ENCODE measurements at regions not wholly inside any gene's neighbourhood (a gene's known extent, or its start where the extent isn't known, plus 50 kb on each side); places are given as distances from the start of the nearest gene placed in this dataset.

- no peaks in the 10 kb centered on the region for H3K27me3 Mint-ChIP-seq (ENCODE audit: insufficient read depth, low read depth, poor library complexity)
- H3K4me3 Mint-ChIP-seq: no peak overlapping the region
- H3K79me2 ChIP-seq (replicated peaks; ENCODE audit: insufficient read depth): no peaks in the 10 kb centered on the region
- H2AFZ ChIP-seq: 0 out of 2 replicates have a peak overlapping the region, but pooled peaks have one; percentile 10
- H3K4me2 ChIP-seq: no peak overlapping the region
- no peaks in the 10 kb centered on the region for H3K4me1 Mint-ChIP-seq
- no peaks in the 10 kb centered on the region for H4K20me1 ChIP-seq (replicated peaks; ENCODE audit: insufficient read depth)
- no peak for ATAC-seq
- no peaks in the 10 kb centered on the region for H3K4me1 ChIP-seq (ENCODE audit: insufficient read depth)
- no peak overlapping the region for H3K27ac ChIP-seq (ENCODE audit: low read depth)
- no peaks in the 10 kb centered on the region for H3K36me3 Mint-ChIP-seq (ENCODE audit: low read depth)
- TF ChIP-seq STAT1 (IDR thresholded peaks at IDR 0.05; ENCODE audit: unreplicated experiment) (no peak), CREB1 (CRISPR knock-in tag; IDR thresholded peaks at IDR 0.05; ENCODE audit: low read depth) (no peak), ETS1 (IDR thresholded peaks at IDR 0.05) (no peak), EZH2 (IDR thresholded peaks at IDR 0.05; ENCODE audit: low read depth, unreplicated experiment) (no peak), ZNF114 (CRISPR knock-in tag; IDR thresholded peaks at IDR 0.05) (no peak), NANOG (IDR thresholded peaks at IDR 0.05; ENCODE audit: borderline replicate concordance) (no peak), ZNF462 (CRISPR knock-in tag; IDR thresholded peaks at IDR 0.05) (no peak), REST (IDR thresholded peaks at IDR 0.05; ENCODE audit: unreplicated experiment) (no peak), CTCF (conservative IDR thresholded peaks at IDR 0.05; ENCODE audit: low read depth in 2 of 2) (no peak), POLR2AphosphoS5 (IDR thresholded peaks at IDR 0.05; ENCODE audit: low read depth) (no peak), JUNB (IDR thresholded peaks at IDR 0.05; ENCODE audit: unreplicated experiment) (no peak), EZH2phosphoT487 (IDR thresholded peaks at IDR 0.05; ENCODE audit: unreplicated experiment) (no peak)
- H3K27me3 ChIP-seq (ENCODE audit: insufficient read depth): no peaks in the 10 kb centered on the region
- H3K9me3 Mint-ChIP-seq: no peaks in the 10 kb centered on the region
- no peaks in the 10 kb centered on the region for H3K36me3 ChIP-seq (ENCODE audit: insufficient read depth)
- DNase-seq (ENCODE audit: low spot score): no peak
- peaks cover 19% of the 10 kb centered on the region; the same call in 1 of the 2 replicates for H3K9me2 ChIP-seq (ENCODE audit: insufficient read depth)
- H3K4me3 ChIP-seq: no peak overlapping the region
- H3F3A ChIP-seq (replicated peaks; ENCODE audit: low read depth): no peaks in the 10 kb centered on the region
- H3K27ac Mint-ChIP-seq: no peak overlapping the region
Measured at GRCh38 chr10:111516144-111516543, 439.3 kb downstream of the ADRA2A start.
